ENCODE measurements at regions not wholly inside any gene's neighbourhood (a gene's known extent, or its start where the extent isn't known, plus 50 kb on each side); places are given as distances from the start of the nearest gene placed in this dataset.

- TF ChIP-seq CTCF (IDR thresholded peaks at IDR 0.05) = no peak
Observed at GRCh38 chr20:50247196-50248094, 56.8 kb downstream of the CEBPB start.

- no peak for TF ChIP-seq CTCF (IDR thresholded peaks at IDR 0.05)
Observed at GRCh38 chr20:50248104-50248641, 57.5 kb downstream of the CEBPB start.

GRCh38 chr20:50249447-50250388 is 59.1 kb downstream of the CEBPB start:
- TF ChIP-seq CTCF (IDR thresholded peaks at IDR 0.05) = no peak

- no peak for TF ChIP-seq CTCF (IDR thresholded peaks at IDR 0.05)
Observed at GRCh38 chr20:50250679-50251382, 60.2 kb downstream of the CEBPB start.

- no peak for TF ChIP-seq CTCF (IDR thresholded peaks at IDR 0.05)
Observed at GRCh38 chr20:50251383-50251748, 60.7 kb downstream of the CEBPB start.

GRCh38 chr20:50251992-50252511 is 61.4 kb downstream of the CEBPB start:
- TF ChIP-seq CTCF (IDR thresholded peaks at IDR 0.05) = no peak

- no peak for TF ChIP-seq CTCF (IDR thresholded peaks at IDR 0.05)
Observed at GRCh38 chr20:50252701-50253100, 62.1 kb downstream of the CEBPB start.

All from LNCAP (cell line).